ENCODE measurements at regions not wholly inside any gene's neighbourhood (a gene's known extent, or its start where the extent isn't known, plus 50 kb on each side); places are given as distances from the start of the nearest gene placed in this dataset.

DNA sequence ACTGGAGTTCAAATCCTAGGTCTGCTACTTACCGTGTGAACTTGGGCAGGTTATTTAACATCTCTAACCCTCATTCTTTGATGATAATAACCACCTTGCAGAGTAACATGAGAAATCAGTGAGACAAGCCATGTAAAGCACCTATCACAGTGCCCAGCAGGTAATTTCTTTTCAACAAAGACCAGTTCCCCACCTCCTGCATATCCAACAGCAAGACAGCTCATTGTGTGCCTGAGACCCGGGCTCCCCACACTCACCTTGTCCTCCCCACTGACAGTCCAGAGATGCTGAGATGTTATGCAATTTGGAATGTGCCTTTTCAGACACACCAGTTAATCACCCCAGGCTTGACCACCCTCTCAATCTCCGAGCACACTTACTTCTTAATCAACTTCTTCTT is 367.6 kb upstream of the DAB1 start:
- no peak overlapping the region for H3K27ac ChIP-seq
- H3K4me2 ChIP-seq: no peak overlapping the region
- H3K9ac ChIP-seq: no peak overlapping the region
- no peaks in the 10 kb centered on the region for H3K79me2 ChIP-seq (ENCODE audit: low read depth)
- no peaks in the 10 kb centered on the region for H3K27me3 Mint-ChIP-seq (ENCODE audit: insufficient read depth, low read depth)
- H3K4me3 ChIP-seq: no peak overlapping the region
- no peaks in the 10 kb centered on the region for H3K9me3 ChIP-seq (ENCODE audit: low read depth)
- H2AFZ ChIP-seq (replicated peaks): no peak overlapping the region
- no peak for DNase-seq (ENCODE audit: low spot score)
- H3F3A ChIP-seq (ENCODE audit: low read depth): no peaks in the 10 kb centered on the region
- H4K20me1 ChIP-seq (ENCODE audit: low read depth): no peaks in the 10 kb centered on the region
- H3K4me1 Mint-ChIP-seq: peaks cover 4% of the 10 kb centered on the region
- H3K27me3 ChIP-seq: no peaks in the 10 kb centered on the region
- H3K36me3 ChIP-seq: no peaks in the 10 kb centered on the region
- TF ChIP-seq, protein P1, sequence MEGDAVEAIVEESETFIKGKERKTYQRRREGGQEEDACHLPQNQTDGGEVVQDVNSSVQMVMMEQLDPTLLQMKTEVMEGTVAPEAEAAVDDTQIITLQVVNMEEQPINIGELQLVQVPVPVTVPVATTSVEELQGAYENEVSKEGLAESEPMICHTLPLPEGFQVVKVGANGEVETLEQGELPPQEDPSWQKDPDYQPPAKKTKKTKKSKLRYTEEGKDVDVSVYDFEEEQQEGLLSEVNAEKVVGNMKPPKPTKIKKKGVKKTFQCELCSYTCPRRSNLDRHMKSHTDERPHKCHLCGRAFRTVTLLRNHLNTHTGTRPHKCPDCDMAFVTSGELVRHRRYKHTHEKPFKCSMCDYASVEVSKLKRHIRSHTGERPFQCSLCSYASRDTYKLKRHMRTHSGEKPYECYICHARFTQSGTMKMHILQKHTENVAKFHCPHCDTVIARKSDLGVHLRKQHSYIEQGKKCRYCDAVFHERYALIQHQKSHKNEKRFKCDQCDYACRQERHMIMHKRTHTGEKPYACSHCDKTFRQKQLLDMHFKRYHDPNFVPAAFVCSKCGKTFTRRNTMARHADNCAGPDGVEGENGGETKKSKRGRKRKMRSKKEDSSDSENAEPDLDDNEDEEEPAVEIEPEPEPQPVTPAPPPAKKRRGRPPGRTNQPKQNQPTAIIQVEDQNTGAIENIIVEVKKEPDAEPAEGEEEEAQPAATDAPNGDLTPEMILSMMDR (IDR thresholded peaks at IDR 0.05): no peak
- no peak for TF ChIP-seq EZH2 (IDR thresholded peaks at IDR 0.05)
- TF ChIP-seq EZH2phosphoT487 (IDR thresholded peaks at IDR 0.05): no peak
- H3K4me3 Mint-ChIP-seq: no peak overlapping the region
- no peak overlapping the region for H3K27ac Mint-ChIP-seq
- no peaks in the 10 kb centered on the region for H3K36me3 Mint-ChIP-seq
- no peaks in the 10 kb centered on the region for H3K4me1 ChIP-seq
- H3K9me3 Mint-ChIP-seq: no peaks in the 10 kb centered on the region

DNA sequence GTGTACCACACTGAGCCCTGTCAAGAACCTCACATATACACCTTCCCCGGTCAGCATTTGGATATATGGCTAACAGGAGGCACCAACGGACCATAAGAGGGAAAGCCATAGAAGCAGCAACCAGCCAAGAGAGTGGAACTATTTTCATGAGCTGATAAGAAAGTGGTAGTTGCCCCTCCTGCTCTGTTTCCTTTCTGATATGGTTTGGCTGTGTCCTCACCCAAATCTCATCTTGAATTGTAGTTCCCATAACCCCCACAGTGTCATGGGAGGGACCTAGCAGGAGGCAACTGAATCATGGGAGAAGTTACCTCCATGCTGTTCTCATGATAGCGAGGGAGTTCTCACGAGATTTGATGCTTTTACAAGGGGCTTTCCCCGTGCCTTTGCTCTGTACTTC is 366.1 kb upstream of the DAB1 start:
- no peaks in the 10 kb centered on the region for H4K20me1 ChIP-seq (ENCODE audit: low read depth)
- H3K36me3 ChIP-seq: no peaks in the 10 kb centered on the region
- no peak overlapping the region for H3K9ac ChIP-seq
- no peaks in the 10 kb centered on the region for H3K27me3 ChIP-seq
- peaks cover 3% of the 10 kb centered on the region for H3K4me1 Mint-ChIP-seq
- no peaks in the 10 kb centered on the region for H3K9me3 ChIP-seq (ENCODE audit: low read depth)
- no peak overlapping the region for H3K27ac Mint-ChIP-seq
- H3K27ac ChIP-seq: no peak overlapping the region
- no peak for DNase-seq (ENCODE audit: low spot score)
- no peaks in the 10 kb centered on the region for H3K27me3 Mint-ChIP-seq (ENCODE audit: insufficient read depth, low read depth)
- H3K4me3 ChIP-seq: no peak overlapping the region
- H2AFZ ChIP-seq (replicated peaks): no peak overlapping the region
- H3K4me1 ChIP-seq: no peaks in the 10 kb centered on the region
- no peaks in the 10 kb centered on the region for H3K79me2 ChIP-seq (ENCODE audit: low read depth)
- no peaks in the 10 kb centered on the region for H3K9me3 Mint-ChIP-seq
- H3K4me2 ChIP-seq: no peak overlapping the region
- H3K36me3 Mint-ChIP-seq: no peaks in the 10 kb centered on the region
- H3K4me3 Mint-ChIP-seq: no peak overlapping the region
- TF ChIP-seq, protein P1 (IDR thresholded peaks at IDR 0.05): no peak
- TF ChIP-seq EZH2phosphoT487 (IDR thresholded peaks at IDR 0.05) (no peak), EZH2 (IDR thresholded peaks at IDR 0.05) (no peak)
- no peaks in the 10 kb centered on the region for H3F3A ChIP-seq (ENCODE audit: low read depth)

DNA sequence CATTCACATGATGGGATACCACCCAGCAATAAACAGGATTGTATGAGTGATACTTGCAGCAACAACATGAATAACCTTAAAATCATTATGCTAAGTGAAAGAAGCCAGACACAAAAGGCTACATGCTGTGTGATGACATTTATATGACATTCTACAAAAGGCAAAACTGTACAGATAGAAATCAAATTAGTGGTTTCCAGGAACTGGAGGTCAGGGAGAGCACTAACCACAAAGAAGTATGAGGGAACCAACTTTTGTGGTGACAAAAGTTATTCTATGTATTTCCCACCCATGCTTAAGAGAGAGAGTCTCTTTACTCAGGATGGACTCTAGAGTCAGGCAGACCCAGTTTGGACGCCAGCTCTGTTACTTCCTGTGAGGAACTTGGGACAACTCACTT is 364.5 kb upstream of the DAB1 start:
- Histone ChIP-seq H2AFZ (replicated peaks) (no peak overlapping the region), H3K9ac (no peak overlapping the region), H3K36me3 (no peaks in the 10 kb centered on the region), H3K27me3 (no peaks in the 10 kb centered on the region), H3K9me3 (ENCODE audit: low read depth) (no peaks in the 10 kb centered on the region), H3K27ac (no peak overlapping the region), H3K4me2 (no peak overlapping the region), H3K79me2 (ENCODE audit: low read depth) (no peaks in the 10 kb centered on the region), H3K4me1 (no peaks in the 10 kb centered on the region), H3K4me3 (no peak overlapping the region), H4K20me1 (ENCODE audit: low read depth) (no peaks in the 10 kb centered on the region), H3F3A (ENCODE audit: low read depth) (no peaks in the 10 kb centered on the region)
- Mint-ChIP-seq H3K36me3 (no peaks in the 10 kb centered on the region), H3K27me3 (ENCODE audit: insufficient read depth, low read depth) (no peaks in the 10 kb centered on the region), H3K4me1 (peaks cover 3% of the 10 kb centered on the region), H3K4me3 (no peak overlapping the region), H3K27ac (no peak overlapping the region), H3K9me3 (no peaks in the 10 kb centered on the region)
- TF ChIP-seq EZH2 (IDR thresholded peaks at IDR 0.05): no peak
- TF ChIP-seq, protein P1 (IDR thresholded peaks at IDR 0.05): no peak
- no peak for TF ChIP-seq EZH2phosphoT487 (IDR thresholded peaks at IDR 0.05)
- no peak for DNase-seq (ENCODE audit: low spot score)

DNA sequence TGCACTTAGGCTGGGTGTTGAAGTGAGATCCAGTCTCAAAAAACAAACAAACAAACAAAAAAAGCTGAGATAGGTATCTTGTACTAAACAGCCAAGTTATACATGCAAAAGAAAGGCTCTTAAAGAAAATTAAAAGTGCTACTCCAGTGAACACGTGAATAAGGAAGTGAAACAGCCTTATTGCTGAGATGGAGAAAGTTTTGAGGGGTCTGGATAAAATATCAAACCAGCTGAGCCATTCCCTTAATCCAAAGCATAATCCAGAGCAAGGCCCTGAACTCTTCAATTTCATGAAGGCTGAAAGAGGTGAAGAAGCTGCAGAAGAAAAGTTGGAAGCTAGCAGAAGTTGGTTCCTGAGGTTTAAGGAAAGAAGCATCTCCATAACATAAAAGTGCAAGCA is 360.5 kb upstream of the DAB1 start:
- H3K36me3 Mint-ChIP-seq: no peaks in the 10 kb centered on the region
- H3K79me2 ChIP-seq (ENCODE audit: low read depth): no peaks in the 10 kb centered on the region
- peaks cover 10% of the 10 kb centered on the region for H3K4me1 Mint-ChIP-seq
- no peak for TF ChIP-seq EZH2phosphoT487 (IDR thresholded peaks at IDR 0.05)
- no peak for TF ChIP-seq EZH2 (IDR thresholded peaks at IDR 0.05)
- TF ChIP-seq, protein P1 (IDR thresholded peaks at IDR 0.05): no peak
- no peak overlapping the region for H3K9ac ChIP-seq
- no peaks in the 10 kb centered on the region for H3K27me3 ChIP-seq
- no peak overlapping the region for H2AFZ ChIP-seq (replicated peaks)
- H4K20me1 ChIP-seq (ENCODE audit: low read depth): no peaks in the 10 kb centered on the region
- H3K4me2 ChIP-seq: no peak overlapping the region
- no peaks in the 10 kb centered on the region for H3F3A ChIP-seq (ENCODE audit: low read depth)
- no peaks in the 10 kb centered on the region for H3K4me1 ChIP-seq
- H3K9me3 Mint-ChIP-seq: no peaks in the 10 kb centered on the region
- no peak overlapping the region for H3K27ac ChIP-seq
- DNase-seq (ENCODE audit: low spot score): no peak
- H3K27me3 Mint-ChIP-seq (ENCODE audit: insufficient read depth, low read depth): no peaks in the 10 kb centered on the region
- H3K4me3 Mint-ChIP-seq: no peak overlapping the region
- no peaks in the 10 kb centered on the region for H3K36me3 ChIP-seq
- no peak overlapping the region for H3K4me3 ChIP-seq
- no peaks in the 10 kb centered on the region for H3K9me3 ChIP-seq (ENCODE audit: low read depth)
- no peak overlapping the region for H3K27ac Mint-ChIP-seq

Data from neural progenitor cell (in vitro differentiated cells).